GM23338 (cell line): ENCODE measurements at regions not wholly inside any gene's neighbourhood (a gene's known extent, or its start where the extent isn't known, plus 50 kb on each side); places are given as distances from the start of the nearest gene placed in this dataset.

Experiments used
- ATAC-seq: fragments of 200-7000 bp; cut with Tn5 transposase; 3 replicates; pipeline ENCODE4 v1.9.1; 2020
- DNase-seq: peaks from one replicate; pipeline ENCODE4 v3.0.0-alpha.2; 2015; ENCODE audit warnings: low spot score
- H2AFZ ChIP-seq: fragments of 200-600 bp; sonication (generic); 2 replicates; pipeline ENCODE4 v1.8.0; 2016; ENCODE audit warnings: antibody characterized with exemption, mild to moderate bottlenecking, moderate library complexity
- H3F3A ChIP-seq: fragments of 200-600 bp; sonication (generic); replicated peaks from 2 replicates; pipeline ENCODE4 v1.8.0; 2017; ENCODE audit warnings: antibody characterized with exemption, mixed run types, low read depth
- H3K27ac ChIP-seq: fragments of 200-600 bp; sonication (generic); 2 replicates; pipeline ENCODE4 v1.6.1; 2016; ENCODE audit warnings: low read depth
- H3K27me3 ChIP-seq: fragments of 200-600 bp; sonication (generic); 2 replicates; pipeline ENCODE4 v1.8.0; 2016; ENCODE audit warnings: mild to moderate bottlenecking, mixed run types, moderate library complexity; ENCODE audit not compliant: insufficient read depth
- H3K36me3 ChIP-seq: fragments of 200-600 bp; sonication (generic); 2 replicates; pipeline ENCODE4 v1.8.0; 2016; ENCODE audit warnings: mild to moderate bottlenecking; ENCODE audit not compliant: insufficient read depth
- H3K4me1 ChIP-seq: fragments of 200-600 bp; sonication (generic); 2 replicates; pipeline ENCODE4 v1.8.0; 2016; ENCODE audit warnings: mild to moderate bottlenecking, moderate library complexity; ENCODE audit not compliant: insufficient read depth
- H3K4me2 ChIP-seq: fragments of 200-600 bp; sonication (generic); 2 replicates; pipeline ENCODE4 v1.7.1; 2017; ENCODE audit warnings: mixed run types
- H3K4me3 ChIP-seq: fragments of 200-600 bp; sonication (generic); 2 replicates; pipeline ENCODE4 v1.6.1; 2016; ENCODE audit warnings: mixed run types
- H3K79me2 ChIP-seq: fragments of 200-600 bp; sonication (generic); replicated peaks from 2 replicates; pipeline ENCODE4 v1.8.0; 2017; ENCODE audit warnings: mild to moderate bottlenecking; ENCODE audit not compliant: insufficient read depth
- H3K9me2 ChIP-seq: fragments of 200-600 bp; sonication (generic); 2 replicates; pipeline ENCODE4 v1.8.0; 2017; ENCODE audit not compliant: insufficient read depth
- H4K20me1 ChIP-seq: fragments of 200-600 bp; sonication (generic); replicated peaks from 2 replicates; pipeline ENCODE4 v1.8.0; 2017; ENCODE audit warnings: mild to moderate bottlenecking; ENCODE audit not compliant: insufficient read depth
- H3K27ac Mint-ChIP-seq: 2 replicates; pipeline ENCODE4 v1.8.0; 2020; ENCODE audit warnings: inconsistent platforms, mild to moderate bottlenecking, moderate library complexity, mixed read lengths
- H3K27me3 Mint-ChIP-seq: 3 replicates; pipeline ENCODE4 v1.8.0; 2022; ENCODE audit warnings: low read depth, mild to moderate bottlenecking, moderate library complexity, mixed read lengths, inconsistent platforms; ENCODE audit not compliant: insufficient read depth, poor library complexity
- H3K36me3 Mint-ChIP-seq: 3 replicates; pipeline ENCODE4 v1.8.0; 2021; ENCODE audit warnings: low read depth, mild to moderate bottlenecking, inconsistent platforms, moderate library complexity, mixed read lengths
- H3K4me1 Mint-ChIP-seq: 3 replicates; pipeline ENCODE4 v1.8.0; 2020; ENCODE audit warnings: mild to moderate bottlenecking, inconsistent platforms, mixed read lengths
- H3K4me3 Mint-ChIP-seq: 3 replicates; pipeline ENCODE4 v1.8.0; 2021; ENCODE audit warnings: moderate library complexity, mild to moderate bottlenecking, inconsistent platforms, mixed read lengths
- H3K9me3 Mint-ChIP-seq: 3 replicates; pipeline ENCODE4 v1.8.0; 2020; ENCODE audit warnings: moderate library complexity, mild to moderate bottlenecking, inconsistent platforms, mixed read lengths
- CREB1 ChIP-seq: fragments of 250-450 bp; sonication (Bioruptor Pico); IDR thresholded peaks from 2 replicates; pipeline ENCODE4 v1.5.0; 2020; ENCODE audit warnings: low read depth, mild to moderate bottlenecking, moderate library complexity
- CTCF ChIP-seq, 2 experiments: fragments of 200-600 bp in 1 of 2; sonication (generic) in 1 of 2; conservative IDR thresholded peaks; 2 replicates each; pipeline versions ENCODE4 v1.5.1 to v1.6.1; 2016 to 2017; ENCODE audit warnings: antibody characterized with exemption in 2 of 2, low read depth in 2 of 2, mild to moderate bottlenecking in 2 of 2, moderate library complexity in 1 of 2
- ETS1 ChIP-seq: IDR thresholded peaks from 2 replicates; pipeline ENCODE4 v1.6.1; 2016; ENCODE audit warnings: antibody characterized with exemption
- EZH2 ChIP-seq: fragments of 200-600 bp; sonication (generic); IDR thresholded peaks from one replicate; pipeline ENCODE4 v1.8.0; 2017; ENCODE audit warnings: antibody characterized with exemption, mild to moderate bottlenecking, low read depth; ENCODE audit not compliant: unreplicated experiment
- EZH2phosphoT487 ChIP-seq: fragments of 200-600 bp; sonication (generic); IDR thresholded peaks from one replicate; pipeline ENCODE4 v1.8.1; 2018; ENCODE audit warnings: antibody characterized with exemption; ENCODE audit not compliant: unreplicated experiment
- JUNB ChIP-seq: IDR thresholded peaks from one replicate; pipeline ENCODE4 v1.6.1; 2016; ENCODE audit warnings: antibody characterized with exemption; ENCODE audit not compliant: unreplicated experiment
- NANOG ChIP-seq: IDR thresholded peaks from 2 replicates; pipeline ENCODE4 v1.6.1; 2016; ENCODE audit warnings: antibody characterized with exemption, borderline replicate concordance
- POLR2AphosphoS5 ChIP-seq: IDR thresholded peaks from 2 replicates; pipeline ENCODE4 v1.6.1; 2016; ENCODE audit warnings: antibody characterized with exemption, low read depth
- REST ChIP-seq: IDR thresholded peaks from one replicate; pipeline ENCODE4 v1.6.1; 2018; ENCODE audit warnings: antibody characterized with exemption; ENCODE audit not compliant: unreplicated experiment
- STAT1 ChIP-seq: IDR thresholded peaks from one replicate; pipeline ENCODE4 v1.6.1; 2016; ENCODE audit warnings: antibody characterized with exemption; ENCODE audit not compliant: unreplicated experiment
- ZNF114 ChIP-seq: fragments of 250-450 bp; sonication (Bioruptor Pico); IDR thresholded peaks from 2 replicates; pipeline ENCODE4 v1.5.0; 2020; ENCODE audit warnings: mild to moderate bottlenecking, moderate library complexity
- ZNF331 ChIP-seq: fragments of 250-450 bp; sonication (Bioruptor Pico); IDR thresholded peaks from 2 replicates; pipeline ENCODE4 v1.5.0; 2020; ENCODE audit warnings: low read depth, mild to moderate bottlenecking, moderate library complexity
- ZNF462 ChIP-seq: fragments of 250-450 bp; sonication (Bioruptor Pico); IDR thresholded peaks from 2 replicates; pipeline ENCODE4 v1.5.0; 2020; ENCODE audit warnings: mild to moderate bottlenecking, moderate library complexity

- no peak for TF ChIP-seq CREB1 (CRISPR knock-in tag)
- TF ChIP-seq CTCF (conservative IDR thresholded peaks at IDR 0.05; ENCODE audit: low read depth in 2 of 2): no peak
- TF ChIP-seq JUNB: no peak
- no peak for TF ChIP-seq POLR2AphosphoS5
- no peak for TF ChIP-seq EZH2
- TF ChIP-seq ZNF114 (CRISPR knock-in tag): no peak
- TF ChIP-seq EZH2phosphoT487: no peak
- TF ChIP-seq ZNF462: no peak
- no peak for TF ChIP-seq ETS1
- TF ChIP-seq ZNF331 (CRISPR knock-in tag): no peak
- no peak for TF ChIP-seq STAT1
- no peak for TF ChIP-seq REST
- no peak for TF ChIP-seq NANOG
- no peak for ATAC-seq
- H3K4me1 Mint-ChIP-seq: no peaks in the 10 kb centered on the region
These were observed 639.6 kb downstream of the CETN3 start for GRCh38 chr5:89769975-89770374.

More at GRCh38 chr5:89769975-89770374, 639.6 kb downstream of the CETN3 start:
- no peak overlapping the region for H3K27ac ChIP-seq
- no peak overlapping the region for H3K4me3 ChIP-seq
- no peaks in the 10 kb centered on the region for H3K36me3 Mint-ChIP-seq
- H3K4me1 ChIP-seq: no peaks in the 10 kb centered on the region
- H3K27ac Mint-ChIP-seq: no peak overlapping the region
- H2AFZ ChIP-seq: no peak overlapping the region
- H3K27me3 Mint-ChIP-seq: no peaks in the 10 kb centered on the region
- no peak overlapping the region for H3K4me2 ChIP-seq
- no peaks in the 10 kb centered on the region for H3F3A ChIP-seq
- H4K20me1 ChIP-seq: no peaks in the 10 kb centered on the region
- no peaks in the 10 kb centered on the region for H3K9me2 ChIP-seq
- H3K27me3 ChIP-seq: no peaks in the 10 kb centered on the region
- DNase-seq: no peak
- H3K79me2 ChIP-seq: no peaks in the 10 kb centered on the region
- no peaks in the 10 kb centered on the region for H3K9me3 Mint-ChIP-seq
- no peaks in the 10 kb centered on the region for H3K36me3 ChIP-seq
- H3K4me3 Mint-ChIP-seq: no peak overlapping the region
